MG63 (cell line): ENCODE measurements at regions not wholly inside any gene's neighbourhood (a gene's known extent, or its start where the extent isn't known, plus 50 kb on each side); places are given as distances from the start of the nearest gene placed in this dataset.

Source experiments
- DNase-seq: peaks from one replicate; pipeline ENCODE4 v3.0.0-alpha.2; 2020
- H3K27me3 ChIP-seq: fragments of 250-450 bp; sonication (Bioruptor Pico); 2 replicates; pipeline ENCODE4 v1.5.1; 2020; ENCODE audit warnings: mild to moderate bottlenecking, moderate library complexity
- H3K36me3 ChIP-seq: fragments of 250-450 bp; sonication (Bioruptor Pico); 2 replicates; pipeline ENCODE4 v1.5.1; 2020; ENCODE audit warnings: mild to moderate bottlenecking, moderate library complexity
- H3K4me3 ChIP-seq: fragments of 250-450 bp; sonication (Bioruptor Pico); 2 replicates; pipeline ENCODE4 v1.5.1; 2020; ENCODE audit warnings: mild to moderate bottlenecking, moderate library complexity
- H3K9me3 ChIP-seq: fragments of 250-450 bp; sonication (Bioruptor Pico); 2 replicates; pipeline ENCODE4 v1.5.1; 2020; ENCODE audit warnings: mild to moderate bottlenecking, moderate library complexity

- Histone ChIP-seq H3K27me3 (no peaks in the 10 kb centered on the region), H3K36me3 (no peaks in the 10 kb centered on the region), H3K4me3 (no peak overlapping the region)
Measured at GRCh38 chr4:81375745-81376144, 96.0 kb downstream of the RASGEF1B start.

GRCh38 chr4:81369886-81370285 is 101.8 kb downstream of the RASGEF1B start:
- H3K9me3 ChIP-seq = no peaks in the 10 kb centered on the region
- no peak overlapping the region for H3K4me3 ChIP-seq
- no peaks in the 10 kb centered on the region for H3K36me3 ChIP-seq
- no peaks in the 10 kb centered on the region for H3K27me3 ChIP-seq
- DNase-seq = no peak

More at GRCh38 chr4:81375745-81376144, 96.0 kb downstream of the RASGEF1B start:
- no peaks in the 10 kb centered on the region for H3K9me3 ChIP-seq
- DNase-seq = no peak

GRCh38 chr4:81366779-81367178 is 104.9 kb downstream of the RASGEF1B start:
- no peak for DNase-seq
- Histone ChIP-seq H3K4me3 (no peak overlapping the region), H3K9me3 (no peaks in the 10 kb centered on the region), H3K36me3 (no peaks in the 10 kb centered on the region), H3K27me3 (no peaks in the 10 kb centered on the region)

- Histone ChIP-seq H3K27me3 (no peaks in the 10 kb centered on the region), H3K9me3 (no peaks in the 10 kb centered on the region)
- no peak for DNase-seq
Measured at GRCh38 chr4:81360737-81361136, 111.0 kb downstream of the RASGEF1B start.

GRCh38 chr4:81359207-81359606 is 112.5 kb downstream of the RASGEF1B start:
- Histone ChIP-seq H3K36me3 (no peaks in the 10 kb centered on the region), H3K4me3 (no peak overlapping the region), H3K27me3 (no peaks in the 10 kb centered on the region), H3K9me3 (no peaks in the 10 kb centered on the region)
- DNase-seq = peak; percentile 54

More at GRCh38 chr4:81360737-81361136, 111.0 kb downstream of the RASGEF1B start:
- H3K4me3 ChIP-seq = no peak overlapping the region
- no peaks in the 10 kb centered on the region for H3K36me3 ChIP-seq

GRCh38 chr4:81358154-81358553 is 113.6 kb downstream of the RASGEF1B start:
- Histone ChIP-seq H3K27me3 (no peaks in the 10 kb centered on the region), H3K4me3 (no peak overlapping the region), H3K36me3 (no peaks in the 10 kb centered on the region), H3K9me3 (0 out of 2 replicates have a peak, but pooled peaks cover 2% of the 10 kb centered on the region)
- no peak for DNase-seq

- no peak overlapping the region for H3K4me3 ChIP-seq
- no peak for DNase-seq
Measured at GRCh38 chr4:81356621-81357020, 115.1 kb downstream of the RASGEF1B start.

GRCh38 chr4:81355136-81355535 is 116.6 kb downstream of the RASGEF1B start:
- peaks cover 2% of the 10 kb centered on the region; the same call in 1 of the 2 replicates for H3K9me3 ChIP-seq
- H3K27me3 ChIP-seq = no peaks in the 10 kb centered on the region
- H3K4me3 ChIP-seq = no peak overlapping the region
- no peaks in the 10 kb centered on the region for H3K36me3 ChIP-seq
- DNase-seq = no peak

More at GRCh38 chr4:81356621-81357020, 115.1 kb downstream of the RASGEF1B start:
- H3K36me3 ChIP-seq = no peaks in the 10 kb centered on the region
- peaks cover 2% of the 10 kb centered on the region; the same call in 1 of the 2 replicates for H3K9me3 ChIP-seq
- no peaks in the 10 kb centered on the region for H3K27me3 ChIP-seq

- Histone ChIP-seq H3K27me3 (no peaks in the 10 kb centered on the region), H3K9me3 (peaks cover 2% of the 10 kb centered on the region; the same call in 1 of the 2 replicates), H3K4me3 (no peak overlapping the region), H3K36me3 (no peaks in the 10 kb centered on the region)
- peak; percentile 49 for DNase-seq
Measured at GRCh38 chr4:81353861-81354260, 117.8 kb downstream of the RASGEF1B start.

GRCh38 chr4:81352446-81352835 is 119.3 kb downstream of the RASGEF1B start:
- no peak for DNase-seq
- no peak overlapping the region for H3K4me3 ChIP-seq
- no peaks in the 10 kb centered on the region for H3K36me3 ChIP-seq
- no peaks in the 10 kb centered on the region for H3K27me3 ChIP-seq
- H3K9me3 ChIP-seq = peaks cover 2% of the 10 kb centered on the region; the same call in 1 of the 2 replicates

- H3K36me3 ChIP-seq = no peaks in the 10 kb centered on the region
- DNase-seq = peak; percentile 32
- H3K27me3 ChIP-seq = no peaks in the 10 kb centered on the region
- H3K9me3 ChIP-seq = peaks cover 2% of the 10 kb centered on the region; the same call in 1 of the 2 replicates
- H3K4me3 ChIP-seq = no peak overlapping the region
Measured at GRCh38 chr4:81351654-81352445, 119.9 kb downstream of the RASGEF1B start.

- DNase-seq = no peak
- no peaks in the 10 kb centered on the region for H3K27me3 ChIP-seq
- H3K36me3 ChIP-seq = no peaks in the 10 kb centered on the region
- H3K9me3 ChIP-seq = peaks cover 2% of the 10 kb centered on the region; the same call in 1 of the 2 replicates
- no peak overlapping the region for H3K4me3 ChIP-seq
Measured at GRCh38 chr4:81350040-81350439, 121.7 kb downstream of the RASGEF1B start.

- Histone ChIP-seq H3K9me3 (peaks cover 2% of the 10 kb centered on the region; the same call in 1 of the 2 replicates), H3K27me3 (no peaks in the 10 kb centered on the region), H3K36me3 (no peaks in the 10 kb centered on the region), H3K4me3 (no peak overlapping the region)
- no peak for DNase-seq
Measured at GRCh38 chr4:81348778-81349094, 123.0 kb downstream of the RASGEF1B start.

- H3K27me3 ChIP-seq = no peaks in the 10 kb centered on the region
- no peaks in the 10 kb centered on the region; the same call in 1 of the 2 replicates for H3K9me3 ChIP-seq
- no peak overlapping the region for H3K4me3 ChIP-seq
- no peaks in the 10 kb centered on the region for H3K36me3 ChIP-seq
- no peak for DNase-seq
Measured at GRCh38 chr4:81348086-81348777, 123.5 kb downstream of the RASGEF1B start.

- H3K36me3 ChIP-seq = no peaks in the 10 kb centered on the region
Measured at GRCh38 chr4:81346719-81347118, 125.0 kb downstream of the RASGEF1B start.

GRCh38 chr4:81343536-81343935 is 128.2 kb downstream of the RASGEF1B start:
- H3K36me3 ChIP-seq = no peaks in the 10 kb centered on the region
- no peaks in the 10 kb centered on the region for H3K27me3 ChIP-seq
- no peak for DNase-seq
- no peaks in the 10 kb centered on the region for H3K9me3 ChIP-seq
- no peak overlapping the region for H3K4me3 ChIP-seq

More at GRCh38 chr4:81346719-81347118, 125.0 kb downstream of the RASGEF1B start:
- no peak for DNase-seq
- Histone ChIP-seq H3K9me3 (no peaks in the 10 kb centered on the region), H3K27me3 (no peaks in the 10 kb centered on the region), H3K4me3 (no peak overlapping the region)

GRCh38 chr4:81343046-81343445 is 128.0 kb upstream of the PRKG2 start:
- Histone ChIP-seq H3K36me3 (no peaks in the 10 kb centered on the region), H3K9me3 (no peaks in the 10 kb centered on the region), H3K27me3 (no peaks in the 10 kb centered on the region), H3K4me3 (no peak overlapping the region)
- no peak for DNase-seq
